ENCODE measurements at regions not wholly inside any gene's neighbourhood (a gene's known extent, or its start where the extent isn't known, plus 50 kb on each side); places are given as distances from the start of the nearest gene placed in this dataset.

DNA sequence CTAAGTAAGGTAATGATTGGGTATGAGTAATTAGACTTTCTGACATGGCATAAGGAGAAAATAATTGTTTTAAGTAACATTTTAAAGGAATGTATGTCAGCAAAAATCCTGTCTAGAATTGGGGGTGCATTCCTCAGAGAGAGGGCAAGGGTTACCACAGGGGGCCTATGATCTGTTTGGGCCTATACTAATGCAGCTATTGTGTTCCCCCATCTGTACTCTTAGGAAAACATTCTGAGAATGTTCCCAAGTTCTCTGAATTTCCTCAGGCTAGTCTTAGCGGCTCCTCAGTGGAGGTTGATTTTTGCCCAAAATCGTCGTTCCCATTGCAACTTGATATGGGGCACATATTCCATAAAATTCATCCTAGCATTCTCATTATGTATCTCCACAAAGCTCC is 1216.4 kb upstream of the GBE1 start:
- TF ChIP-seq POLR2A (IDR thresholded peaks at IDR 0.05; ENCODE audit: low read length) (no peak), CTCF (IDR thresholded peaks at IDR 0.05) (no peak), POLR2AphosphoS2 (conservative IDR thresholded peaks at IDR 0.05; ENCODE audit: low read length) (no peak), MYC (IDR thresholded peaks at IDR 0.05; ENCODE audit: borderline replicate concordance, low read length) (no peak), ZNF302 (CRISPR knock-in tag; IDR thresholded peaks at IDR 0.05) (no peak), MAZ (IDR thresholded peaks at IDR 0.05; ENCODE audit: borderline replicate concordance, low read depth, low read length) (no peak), SMC3 (IDR thresholded peaks at IDR 0.05) (no peak), EHMT2 (IDR thresholded peaks at IDR 0.05; ENCODE audit: low read depth) (no peak), EP300 (IDR thresholded peaks at IDR 0.05) (no peak)
- TF ChIP-seq, protein P1, sequence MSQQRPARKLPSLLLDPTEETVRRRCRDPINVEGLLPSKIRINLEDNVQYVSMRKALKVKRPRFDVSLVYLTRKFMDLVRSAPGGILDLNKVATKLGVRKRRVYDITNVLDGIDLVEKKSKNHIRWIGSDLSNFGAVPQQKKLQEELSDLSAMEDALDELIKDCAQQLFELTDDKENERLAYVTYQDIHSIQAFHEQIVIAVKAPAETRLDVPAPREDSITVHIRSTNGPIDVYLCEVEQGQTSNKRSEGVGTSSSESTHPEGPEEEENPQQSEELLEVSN (IDR thresholded peaks at IDR 0.05; ENCODE audit: borderline replicate concordance, low read depth): no peak
